ENCODE measurements at regions not wholly inside any gene's neighbourhood (a gene's known extent, or its start where the extent isn't known, plus 50 kb on each side); places are given as distances from the start of the nearest gene placed in this dataset.
A peak's percentile ranks its signal among the peaks of the same experiment; 100 is the strongest.

GRCh38 chr20:22260506-22260905, 323.9 kb downstream of the FOXA2 start:
- Histone ChIP-seq H3K27ac (no peak overlapping the region), H3K9me3 (no peaks in the 10 kb centered on the region), H3K27me3 (peaks cover 0 to 2% of the 10 kb centered on the region in 2 donors), H3K36me3 (no peaks in the 10 kb centered on the region), H3K4me3 (no peak overlapping the region), H3K4me1 (no peaks in the 10 kb centered on the region)
- intact Hi-C loops (cut with DNase I; ENCODE audit: low total_unique reads): no loop called here
- TF ChIP-seq CTCF (IDR thresholded peaks at IDR 0.05): no peak
- DNase-seq: no peak

DNA sequence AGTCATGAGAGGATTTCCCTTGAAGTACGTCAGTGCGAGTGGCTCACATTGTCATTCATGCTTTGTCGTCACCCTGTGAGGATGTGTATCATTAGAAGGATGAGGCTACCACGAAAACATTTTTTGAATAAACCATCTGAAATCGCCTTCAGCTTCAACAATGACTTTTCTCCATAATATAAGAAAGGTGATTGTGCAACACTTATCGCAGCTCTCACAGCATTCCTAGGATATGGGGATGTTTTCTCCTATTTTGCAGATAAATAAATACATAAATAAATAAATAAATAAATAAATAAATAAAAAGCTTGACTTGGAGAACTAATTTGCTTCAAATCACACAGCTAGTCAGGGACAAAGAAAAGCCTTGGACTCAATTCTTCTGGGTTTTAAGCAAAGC, 326.5 kb downstream of the FOXA2 start:
- H3K36me3 ChIP-seq: no peaks in the 10 kb centered on the region
- no peak for DNase-seq
- H3K4me3 ChIP-seq: no peak overlapping the region
- H3K4me1 ChIP-seq: no peaks in the 10 kb centered on the region
- no peaks in the 10 kb centered on the region for H3K9me3 ChIP-seq
- TF ChIP-seq CTCF (IDR thresholded peaks at IDR 0.05): no peak
- H3K27ac ChIP-seq: no peak overlapping the region
- intact Hi-C loops (cut with DNase I; ENCODE audit: low total_unique reads): no loop called here
- peaks cover 0 to 2% of the 10 kb centered on the region in 2 donors for H3K27me3 ChIP-seq

- Histone ChIP-seq H3K27me3 (peaks cover 0 to 6% of the 10 kb centered on the region in 2 donors), H3K36me3 (no peaks in the 10 kb centered on the region), H3K27ac (no peak overlapping the region), H3K4me1 (no peaks in the 10 kb centered on the region), H3K4me3 (no peak overlapping the region), H3K9me3 (no peaks in the 10 kb centered on the region)
- peak in 1 of 2 experiments; percentile 32 for TF ChIP-seq CTCF (IDR thresholded peaks at IDR 0.05)
- no peak for DNase-seq
- intact Hi-C loops (cut with DNase I; ENCODE audit: low total_unique reads): no loop called here
Observed at GRCh38 chr20:22248051-22248667, 336.2 kb downstream of the FOXA2 start.

DNA sequence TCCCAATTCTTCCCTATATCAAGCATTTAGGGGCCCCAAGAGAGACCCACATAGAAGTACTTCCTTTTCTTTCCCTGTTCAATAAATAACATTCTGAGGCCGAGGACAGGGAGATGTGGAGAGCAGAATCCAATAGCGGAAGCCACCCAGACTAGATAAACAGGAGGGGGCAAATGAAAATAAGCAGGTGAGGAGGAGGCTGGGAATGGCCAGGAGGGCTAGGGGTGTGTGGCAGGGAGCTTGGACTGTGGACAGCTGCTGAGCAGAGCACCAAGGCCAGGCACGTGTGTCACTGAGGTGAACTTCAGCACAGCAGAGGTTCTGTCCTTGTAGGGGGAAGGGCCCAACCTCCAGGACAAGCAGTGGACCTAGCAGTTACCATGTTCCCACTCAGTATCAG, 339.2 kb downstream of the FOXA2 start:
- Histone ChIP-seq H3K27ac (no peak overlapping the region), H3K4me1 (no peaks in the 10 kb centered on the region), H3K36me3 (no peaks in the 10 kb centered on the region), H3K4me3 (no peak overlapping the region), H3K27me3 (peaks cover 0 to 3% of the 10 kb centered on the region in 2 donors), H3K9me3 (no peaks in the 10 kb centered on the region)
- no peak for DNase-seq
- TF ChIP-seq CTCF (IDR thresholded peaks at IDR 0.05): no peak
- intact Hi-C loops (cut with DNase I; ENCODE audit: low total_unique reads): no loop called here

- no peaks in the 10 kb centered on the region for H3K4me1 ChIP-seq
- no peak for TF ChIP-seq CTCF (IDR thresholded peaks at IDR 0.05)
- no peak overlapping the region for H3K27ac ChIP-seq
- H3K36me3 ChIP-seq: no peaks in the 10 kb centered on the region
- H3K9me3 ChIP-seq: no peaks in the 10 kb centered on the region
- peaks cover 0 to 3% of the 10 kb centered on the region in 2 donors for H3K27me3 ChIP-seq
- no peak overlapping the region for H3K4me3 ChIP-seq
- DNase-seq: no peak
- intact Hi-C loops (cut with DNase I; ENCODE audit: low total_unique reads): no loop called here
Observed at GRCh38 chr20:22243067-22243466, 341.3 kb downstream of the FOXA2 start.

- H3K27me3 ChIP-seq: no peaks in the 10 kb centered on the region
- H3K4me3 ChIP-seq: no peak overlapping the region
- TF ChIP-seq CTCF (IDR thresholded peaks at IDR 0.05): no peak
- no peak overlapping the region for H3K27ac ChIP-seq
- no peaks in the 10 kb centered on the region for H3K36me3 ChIP-seq
- no peaks in the 10 kb centered on the region for H3K9me3 ChIP-seq
- no peak for DNase-seq
- H3K4me1 ChIP-seq: no peaks in the 10 kb centered on the region
- intact Hi-C loops (cut with DNase I; ENCODE audit: low total_unique reads): no loop called here
Observed at GRCh38 chr20:22241609-22242008, 342.8 kb downstream of the FOXA2 start.
